NCI-H510A treated with DMSO at 0.1 percent for 48 hours (cell line): ENCODE measurements at regions not wholly inside any gene's neighbourhood (a gene's known extent, or its start where the extent isn't known, plus 50 kb on each side); places are given as distances from the start of the nearest gene placed in this dataset.

Experiments used
- DNase-seq: peaks from one replicate; lab custom pipeline; 2025; lab: John Stamatoyannopoulos, UW

DNA sequence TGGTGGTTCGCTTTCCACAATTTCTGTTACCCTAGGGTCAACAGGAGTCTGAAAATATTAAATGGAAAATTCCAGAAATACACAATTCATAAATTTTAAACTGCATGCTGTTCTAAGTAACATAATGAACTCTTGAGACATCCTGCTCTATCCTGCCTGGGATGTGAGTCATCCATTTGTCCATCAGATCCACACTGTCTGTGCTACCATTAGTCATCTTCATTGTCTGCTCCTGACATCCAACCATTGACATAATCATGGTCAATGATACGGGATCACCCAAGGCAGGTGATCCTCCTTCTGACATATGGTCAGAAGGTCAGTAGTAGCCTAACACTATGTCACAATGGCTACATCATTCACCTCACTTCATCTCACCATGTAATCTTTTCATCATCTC, 276.7 kb upstream of the KIF2A start:
- no peak for DNase-seq

DNA sequence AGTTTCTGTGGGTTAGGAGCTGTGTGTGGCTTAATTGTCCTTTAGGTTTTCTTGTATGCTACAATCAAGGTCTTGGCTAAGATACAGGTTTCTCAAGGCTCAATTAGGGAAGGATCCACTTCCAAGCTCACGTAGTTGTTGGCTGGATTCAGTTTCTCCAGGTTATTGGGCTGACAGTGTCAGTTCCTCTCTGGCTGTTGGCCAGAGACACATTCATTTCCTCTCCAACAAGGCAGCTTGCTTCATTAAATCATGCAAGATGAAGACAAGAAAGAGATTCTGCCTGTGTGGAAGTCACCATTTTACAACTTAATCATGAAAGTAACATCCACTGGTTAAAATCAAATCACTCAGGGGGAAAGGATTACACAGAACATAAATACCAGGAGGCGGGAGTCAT, 275.7 kb upstream of the KIF2A start:
- DNase-seq = no peak

DNA sequence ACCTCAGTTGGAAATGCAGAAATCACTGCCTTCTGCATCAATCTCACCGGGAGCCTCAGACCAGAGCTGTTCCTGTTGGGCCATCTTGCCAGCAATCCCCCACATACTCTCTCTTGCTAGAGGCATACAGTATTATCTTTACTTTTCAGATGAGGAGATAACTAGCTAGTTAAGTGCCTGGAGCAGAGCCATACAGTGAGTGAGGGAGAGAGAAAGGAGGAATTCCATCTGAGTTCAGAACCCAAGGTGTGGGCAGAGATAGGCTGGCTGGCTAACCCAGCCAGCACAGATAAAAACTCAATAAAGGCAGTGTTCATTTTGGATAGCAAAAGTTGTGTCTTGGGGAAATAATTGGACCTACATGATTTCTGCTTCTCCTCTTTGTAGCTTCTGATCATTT, 268.0 kb upstream of the KIF2A start:
- no peak for DNase-seq

DNA sequence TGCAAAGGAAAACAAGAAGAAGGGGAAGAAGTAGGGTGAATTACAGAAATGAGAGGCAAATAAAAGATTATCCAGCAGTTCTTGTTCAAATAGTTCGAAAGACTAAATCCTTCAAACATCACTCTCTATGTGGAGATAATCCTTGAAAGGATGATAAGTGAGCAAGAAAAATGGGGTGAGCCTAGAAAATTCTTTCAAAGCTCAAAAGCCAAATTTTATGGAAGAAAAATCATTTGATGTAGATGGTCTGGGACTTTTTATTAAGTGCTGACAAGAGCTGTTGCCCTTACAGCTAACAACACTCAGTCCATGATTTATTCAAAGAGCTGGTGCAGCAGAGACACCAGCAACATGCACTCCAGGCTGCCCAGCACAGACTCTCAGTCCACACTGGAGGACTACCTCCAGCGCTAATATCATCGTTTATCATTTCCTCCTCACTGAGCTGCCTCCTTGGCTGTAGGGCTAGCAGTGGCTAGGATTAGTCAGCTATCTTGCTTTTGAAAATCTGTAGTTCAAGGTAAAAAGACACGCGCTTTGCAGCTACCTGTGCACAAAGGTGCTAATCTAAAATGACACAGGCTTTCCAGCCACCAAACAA, 264.8 kb upstream of the KIF2A start:
- peak; percentile 2 for DNase-seq

DNA sequence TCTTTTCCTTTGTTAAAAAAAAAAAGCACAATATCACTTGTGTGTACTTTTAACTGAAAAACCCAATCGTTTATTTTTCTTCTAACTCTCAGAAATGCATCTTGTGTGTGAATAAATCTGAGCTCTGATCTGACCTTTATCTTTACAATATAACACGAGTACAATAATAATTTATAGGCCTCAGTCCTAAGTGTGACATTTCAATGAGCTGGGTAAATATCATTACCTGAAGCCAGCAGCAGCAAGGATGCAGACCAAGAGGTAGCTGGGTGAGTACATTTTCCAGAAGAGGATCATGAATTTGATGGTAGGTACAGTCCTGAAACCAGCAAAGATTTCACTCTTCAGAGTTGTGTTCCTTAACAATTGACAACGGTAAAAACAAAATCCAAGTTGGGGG, 264.0 kb upstream of the KIF2A start:
- peak; percentile 3 for DNase-seq

DNA sequence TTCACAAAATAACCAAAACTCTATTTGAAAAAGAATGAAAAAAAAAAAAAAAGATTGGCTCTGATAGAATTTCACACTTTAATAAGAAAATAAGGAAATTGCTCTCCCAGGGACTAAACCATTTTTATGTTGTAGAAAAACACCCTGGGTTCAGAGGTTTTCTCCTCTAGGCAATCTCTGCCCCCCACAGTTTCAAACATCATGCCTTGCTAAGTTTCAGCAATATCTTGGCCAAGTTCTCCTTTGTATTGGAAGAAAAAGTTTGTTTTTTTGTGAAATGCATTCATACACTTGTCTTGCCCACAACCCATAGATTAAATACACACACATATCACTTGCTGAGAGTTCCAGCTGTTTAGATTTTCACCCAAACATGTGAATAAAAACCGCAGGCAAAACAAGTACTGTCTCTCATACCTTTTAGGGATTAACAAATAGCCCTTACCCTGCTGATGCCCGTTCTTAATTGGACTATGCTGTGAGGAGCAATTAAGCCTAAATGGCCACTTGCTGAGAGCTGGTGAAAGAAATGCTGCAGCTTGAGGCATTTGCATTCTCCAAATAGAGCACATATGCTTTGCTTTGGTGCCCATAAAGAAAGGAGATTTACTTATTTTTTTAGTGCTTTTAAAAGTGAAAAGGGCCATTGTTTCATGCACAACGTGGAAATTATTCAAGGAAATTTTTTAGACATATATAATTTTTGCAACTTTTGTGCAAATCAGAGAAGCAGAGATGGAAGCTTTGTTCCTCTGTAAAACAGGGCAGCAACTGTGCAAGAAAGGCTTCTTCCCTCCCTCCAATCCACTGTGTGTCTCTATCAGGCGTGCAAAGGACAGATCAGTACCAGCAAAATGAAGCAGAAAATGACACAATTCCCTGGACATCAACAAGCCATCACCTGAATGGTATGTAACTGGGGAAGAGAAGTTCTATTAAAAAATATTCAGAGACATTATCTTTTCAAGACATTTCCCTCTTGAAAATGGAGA, 262.4 kb upstream of the KIF2A start:
- no peak for DNase-seq

DNA sequence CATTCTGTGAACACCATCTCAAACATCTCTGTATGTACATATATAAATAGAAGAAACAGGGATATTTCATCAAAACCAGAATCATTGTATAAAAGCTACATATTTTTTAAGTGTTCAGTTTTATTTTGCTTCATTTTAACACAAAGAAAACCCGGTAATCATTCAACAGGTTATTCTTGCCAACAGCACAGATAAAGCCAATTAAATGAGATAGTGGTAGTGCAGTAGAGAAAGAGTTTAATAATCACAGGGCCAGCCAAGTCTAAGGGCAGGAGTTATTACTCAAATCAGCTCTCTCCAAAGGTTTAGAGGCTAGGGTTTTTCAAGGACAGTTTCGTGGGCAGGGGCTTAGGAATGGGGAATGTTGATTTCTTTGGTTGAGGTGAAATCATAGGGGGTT, 261.0 kb upstream of the KIF2A start:
- DNase-seq = no peak

DNA sequence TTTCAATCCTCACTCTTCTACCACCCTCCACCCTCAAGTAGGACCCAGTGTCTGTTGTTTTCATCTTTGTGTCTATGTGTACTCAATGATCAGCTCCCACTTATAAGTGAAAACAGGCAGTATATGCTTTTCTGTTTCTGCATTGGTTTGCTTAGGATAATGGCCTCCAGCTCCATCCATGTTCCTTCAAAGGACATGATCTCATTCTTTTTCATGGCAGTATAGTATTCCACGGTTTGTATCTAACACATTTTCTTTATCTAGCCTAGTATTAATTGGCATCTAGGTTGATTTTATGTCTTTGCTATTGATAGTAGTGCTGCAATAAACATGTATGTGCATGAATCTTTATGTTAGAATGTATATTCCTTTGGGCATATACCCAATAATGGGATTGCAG, 259.8 kb upstream of the KIF2A start:
- DNase-seq = no peak

DNA sequence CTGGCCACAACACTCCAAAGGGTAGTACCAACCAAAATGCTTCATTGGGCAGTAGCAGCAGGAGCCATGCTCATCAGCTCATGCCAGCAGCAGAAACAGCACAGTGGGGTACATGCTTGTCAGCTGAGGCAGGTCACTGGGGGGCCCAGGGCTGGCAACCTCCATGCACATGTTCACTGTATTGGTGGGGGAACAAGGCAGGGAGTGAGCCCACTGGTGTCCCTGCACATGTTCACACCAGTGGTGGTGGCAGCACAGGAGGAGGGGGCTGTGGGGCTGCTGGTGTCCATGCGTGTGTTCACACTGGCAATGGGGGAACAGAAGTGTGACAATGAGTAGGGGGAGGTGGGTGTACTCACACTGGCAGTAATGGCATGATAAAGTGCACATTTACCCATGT, 254.3 kb upstream of the KIF2A start:
- DNase-seq = no peak

DNA sequence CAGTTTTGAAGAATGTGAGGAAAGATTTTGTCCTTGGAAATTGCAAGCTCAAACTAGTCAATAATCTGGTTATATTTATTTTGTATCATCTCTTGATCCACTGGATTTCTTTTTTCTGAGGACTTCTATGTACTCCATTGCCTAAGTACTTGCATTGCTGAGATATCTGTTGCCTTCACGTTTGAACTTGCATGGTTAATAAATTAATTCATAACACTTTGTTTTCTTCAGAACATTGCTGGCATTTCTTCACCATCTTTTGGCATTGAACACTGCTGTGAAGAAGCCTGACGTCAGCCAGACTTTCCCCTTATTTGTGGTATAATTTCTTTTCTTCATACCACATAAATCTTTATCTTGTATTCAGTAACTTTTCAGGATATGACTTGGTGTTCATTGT, 246.0 kb upstream of the KIF2A start:
- DNase-seq = no peak

DNA sequence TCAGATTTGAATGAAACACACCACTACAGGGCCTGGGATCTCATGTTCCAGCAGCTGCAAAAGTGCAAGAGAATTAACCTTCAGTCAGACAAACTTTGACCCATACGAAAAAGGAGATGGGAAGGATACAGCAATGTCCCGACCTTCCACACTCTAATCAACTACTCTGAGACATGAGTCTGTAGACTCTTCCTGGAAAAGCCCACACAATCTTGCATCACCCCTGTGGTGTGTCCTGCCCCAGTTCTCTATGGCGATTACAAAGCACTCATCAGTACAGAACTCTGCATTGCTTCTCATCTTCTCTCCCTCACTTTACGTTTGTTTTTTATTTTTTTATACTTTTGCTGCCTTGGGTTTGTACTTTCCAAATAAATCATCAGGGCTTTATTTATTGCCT, 241.0 kb upstream of the KIF2A start:
- DNase-seq = no peak

DNA sequence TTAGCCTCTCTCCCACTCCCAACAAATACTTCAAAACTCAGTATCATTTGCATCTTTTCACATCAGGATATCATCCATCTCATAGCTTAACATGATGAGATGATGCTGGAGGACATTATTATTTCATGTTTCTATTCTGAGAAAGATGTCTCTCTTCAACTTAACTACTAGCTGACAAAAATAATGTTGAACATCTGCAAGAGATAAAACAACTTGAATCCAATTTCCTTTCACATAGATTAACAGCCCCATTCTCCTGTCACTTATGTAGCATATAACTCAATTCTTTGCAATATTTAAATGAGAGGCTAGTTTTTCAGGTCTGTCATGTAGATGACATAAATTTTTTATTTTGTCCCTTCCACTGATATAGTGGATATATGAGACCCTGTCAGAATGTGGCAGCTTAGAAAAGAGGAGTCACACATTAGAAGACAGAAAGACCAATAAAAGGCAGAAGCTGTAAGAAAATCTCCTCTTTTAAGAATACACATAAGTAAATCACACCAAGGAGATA, 239.2 kb upstream of the KIF2A start:
- DNase-seq = no peak

DNA sequence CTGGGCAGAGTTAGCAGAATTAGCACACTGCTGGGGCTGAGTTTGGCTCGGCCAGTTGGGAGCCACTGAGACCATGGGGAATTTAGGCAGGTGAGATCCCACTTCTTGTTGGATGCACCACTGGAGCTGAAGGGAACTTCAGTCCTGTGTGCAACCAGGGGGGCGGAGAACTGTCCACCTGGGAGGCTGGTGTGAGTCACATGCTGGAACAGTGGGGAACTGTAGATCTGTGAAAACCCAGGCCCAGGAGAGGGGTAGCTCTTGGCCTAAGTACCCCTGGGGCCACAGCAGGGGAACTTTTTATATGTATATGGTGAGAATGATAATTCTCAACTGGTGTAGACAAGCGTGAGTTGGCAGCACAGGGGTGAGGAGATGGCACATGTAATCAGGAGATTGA, 237.5 kb upstream of the KIF2A start:
- DNase-seq = no peak

DNA sequence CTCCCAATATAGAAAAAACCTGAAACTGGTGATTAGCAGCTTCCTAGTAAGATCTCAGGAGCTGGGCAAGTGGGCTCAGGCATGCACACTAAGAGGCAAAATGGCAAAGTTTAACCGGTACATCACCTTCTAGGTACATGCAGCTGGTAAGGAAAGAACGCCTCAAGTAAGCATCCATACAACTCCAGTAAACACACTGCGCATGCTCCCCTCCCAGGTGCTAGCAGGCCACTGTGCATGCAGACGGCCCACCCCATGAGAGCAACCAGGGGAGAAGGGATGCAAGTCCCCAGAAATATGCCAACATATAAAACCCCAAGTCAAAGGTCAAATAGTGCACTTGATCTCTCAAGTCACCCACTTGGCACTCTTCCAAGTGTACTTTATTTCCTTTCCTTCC, 228.6 kb upstream of the KIF2A start:
- no peak for DNase-seq

DNA sequence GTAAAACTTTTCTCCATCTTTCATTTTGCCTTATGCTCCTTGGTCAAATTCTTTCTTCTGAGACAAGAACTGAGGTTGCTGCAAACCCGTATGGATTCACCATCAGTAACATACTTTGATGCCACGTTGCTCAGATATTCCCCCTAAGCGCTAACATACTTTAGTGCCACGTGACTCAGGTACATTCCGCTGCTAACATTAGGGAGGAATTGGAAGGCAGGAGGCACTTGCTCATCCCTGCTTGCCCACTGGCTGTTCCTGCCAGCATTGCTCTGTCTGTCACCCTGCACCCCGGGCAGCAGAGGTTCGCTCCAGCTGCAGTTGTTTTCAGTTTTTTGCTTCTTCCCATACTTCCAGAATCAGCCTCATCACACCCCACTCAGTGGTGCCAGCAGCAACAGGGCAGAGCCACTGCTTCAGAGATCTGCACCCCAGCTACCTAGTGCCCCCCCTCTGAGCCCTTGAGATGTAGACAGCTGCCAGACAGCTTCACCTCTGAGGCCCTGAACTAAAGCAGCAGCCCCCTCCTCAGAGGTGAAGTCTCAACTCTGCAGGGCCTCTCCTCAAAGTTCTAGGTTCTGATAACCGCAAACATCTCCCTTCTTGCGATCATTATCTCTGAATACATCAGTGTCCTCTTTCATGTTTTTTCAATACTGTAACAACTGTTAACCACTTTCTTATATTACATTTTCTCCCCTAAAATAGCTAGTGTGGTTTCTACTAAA, 228.0 kb upstream of the KIF2A start:
- no peak for DNase-seq

DNA sequence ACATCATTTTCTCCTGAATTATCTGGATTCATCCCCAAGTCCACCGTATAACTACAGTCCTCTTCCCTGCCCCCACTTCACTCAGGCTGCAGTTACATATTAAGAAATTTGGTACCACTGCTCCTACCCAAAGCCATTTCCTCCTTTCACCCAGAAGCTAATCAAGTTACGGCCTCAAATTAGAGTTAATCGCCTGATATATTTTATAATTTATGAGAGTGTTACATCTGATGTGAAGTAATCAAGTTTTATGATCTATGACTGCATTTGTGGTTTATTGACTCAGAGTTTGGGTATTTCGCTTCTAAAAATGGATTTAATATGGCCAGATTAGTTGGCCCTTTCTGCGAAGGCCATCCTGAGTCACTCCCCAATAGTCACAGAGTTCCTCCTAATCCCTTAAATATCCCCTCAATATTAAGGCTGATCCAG, 223.6 kb upstream of the KIF2A start:
- DNase-seq = no peak

DNA sequence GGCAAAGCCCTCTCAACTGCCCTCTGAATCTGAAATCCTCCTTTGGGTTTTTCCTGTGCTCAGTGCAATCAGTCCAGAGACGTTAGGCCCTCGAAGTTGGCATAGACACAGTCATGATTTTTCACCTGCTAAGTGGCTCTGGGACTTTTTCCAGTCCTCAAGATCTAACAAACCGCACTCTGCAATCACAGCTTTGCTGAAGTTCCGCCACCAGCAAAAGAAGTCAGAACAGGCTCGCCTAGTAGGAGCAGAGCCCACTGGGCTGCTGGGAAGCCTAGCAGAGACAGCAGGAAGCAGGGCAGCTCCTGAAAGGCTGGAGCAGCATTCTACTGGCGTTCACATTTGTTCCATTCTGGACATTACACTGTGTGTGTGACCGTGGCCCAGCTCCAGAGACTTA, 222.8 kb upstream of the KIF2A start:
- no peak for DNase-seq

DNA sequence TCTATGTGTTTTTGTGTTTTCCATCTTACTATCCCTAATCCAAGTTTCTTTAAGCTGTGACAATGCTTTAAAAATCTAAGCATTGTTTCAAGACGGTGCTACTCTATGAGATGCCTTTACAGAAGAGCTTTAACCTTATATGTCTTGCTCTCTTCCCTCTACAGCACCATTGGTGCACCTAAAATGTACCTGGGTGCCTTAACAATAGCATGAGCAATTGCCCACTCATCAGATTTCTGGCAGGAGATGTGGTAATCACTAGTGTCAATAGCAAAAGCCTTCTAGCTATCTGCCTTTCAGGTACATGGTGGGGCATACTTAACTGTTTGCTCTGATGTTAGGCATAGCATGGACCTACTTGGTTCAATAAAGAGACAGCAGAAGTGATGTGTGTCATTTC, 222.3 kb upstream of the KIF2A start:
- no peak for DNase-seq

DNA sequence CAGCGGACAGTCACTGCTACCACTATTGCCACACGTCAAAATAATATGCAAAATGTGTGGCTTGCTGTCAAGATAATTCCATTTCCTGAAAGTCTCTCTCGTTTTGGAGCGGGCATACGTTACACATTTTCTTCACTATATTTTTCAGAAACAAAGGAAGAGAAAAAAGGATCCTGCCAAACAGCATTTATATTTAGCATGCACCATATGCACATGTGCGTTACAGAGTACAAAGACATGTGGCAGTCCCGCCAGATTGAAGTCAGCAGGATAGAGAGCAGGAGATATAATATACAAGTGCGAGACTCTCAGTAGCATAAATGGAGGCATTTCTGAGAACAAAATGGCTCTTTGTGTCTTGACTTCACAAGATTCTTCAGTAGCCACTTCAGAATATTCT, 221.6 kb upstream of the KIF2A start:
- no peak for DNase-seq

DNA sequence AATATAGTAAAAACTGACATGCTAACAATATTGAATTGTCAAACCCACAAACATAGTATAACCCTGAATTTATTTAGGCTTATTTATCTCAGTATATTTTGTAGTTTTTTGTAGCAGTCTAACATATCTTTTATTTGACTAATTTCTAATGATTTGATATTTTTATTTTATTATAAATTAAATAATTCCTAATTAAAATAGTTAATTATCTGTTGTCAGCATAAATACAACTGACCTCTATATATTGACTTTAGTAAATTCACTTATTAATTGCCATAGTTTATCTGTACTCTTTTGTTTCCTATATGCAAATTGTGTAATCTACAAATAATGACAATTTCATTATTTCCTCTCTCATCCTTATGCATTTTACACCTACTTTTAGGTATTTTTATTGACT, 215.1 kb upstream of the KIF2A start:
- no peak for DNase-seq

DNA sequence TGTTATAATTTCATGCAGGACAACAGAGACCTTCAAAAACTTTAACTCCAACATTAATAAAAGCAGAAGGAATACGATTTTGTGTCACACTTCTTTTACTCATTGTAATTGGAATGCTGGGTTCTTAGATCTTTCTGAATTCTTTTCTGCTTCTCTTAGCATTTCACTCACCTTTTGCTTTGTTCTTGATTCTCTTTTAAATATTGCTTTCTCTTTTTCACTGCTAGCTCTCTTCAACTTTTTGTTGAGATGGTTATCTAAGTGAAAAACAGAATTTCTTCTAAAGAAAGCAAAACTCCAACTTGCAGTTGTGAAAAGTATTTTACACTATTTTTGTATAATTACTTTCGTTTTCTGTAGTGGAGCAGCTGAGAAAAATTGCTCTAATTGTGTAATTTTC, 212.6 kb upstream of the KIF2A start:
- no peak for DNase-seq

DNA sequence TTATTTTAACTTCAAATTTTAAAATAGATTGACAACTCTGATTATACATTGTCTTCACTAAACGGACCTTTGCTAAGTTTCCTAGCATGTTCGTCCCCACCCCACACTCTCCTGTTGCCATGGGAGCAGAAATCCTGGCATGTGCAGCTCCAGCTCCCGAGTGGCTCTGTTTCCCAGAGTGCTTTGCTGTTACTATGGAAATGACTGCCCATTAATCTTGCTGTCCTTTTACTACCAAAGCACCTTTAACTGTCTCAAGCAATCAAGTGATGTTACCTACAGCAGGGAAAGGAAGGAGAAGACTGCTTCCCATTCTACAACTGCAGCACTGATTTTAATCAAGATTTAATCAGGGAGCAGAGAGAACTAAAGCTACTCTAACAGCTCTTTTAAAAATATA, 212.0 kb upstream of the KIF2A start:
- peak; percentile 53 for DNase-seq

DNA sequence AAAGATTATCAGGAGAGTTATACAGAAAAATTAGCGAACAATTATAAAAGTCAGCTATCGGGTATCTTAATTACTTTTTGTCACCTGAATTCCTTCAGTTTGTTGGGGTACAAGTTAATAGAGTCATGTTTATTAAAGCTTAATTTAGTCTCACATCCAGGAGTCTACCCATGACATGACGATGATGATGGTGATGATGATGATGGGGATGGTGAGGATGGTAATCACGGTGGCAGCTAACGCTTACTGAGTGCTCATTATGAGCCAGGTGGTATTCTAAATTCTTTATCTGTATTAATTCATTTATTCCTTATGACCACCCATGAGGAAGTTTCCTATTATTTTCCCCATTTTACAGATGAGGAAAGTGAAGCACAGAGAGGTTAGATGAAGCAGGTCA, 208.6 kb upstream of the KIF2A start:
- DNase-seq = no peak
